HG02763 (cell line): ENCODE measurements at regions not wholly inside any gene's neighbourhood (a gene's known extent, or its start where the extent isn't known, plus 50 kb on each side); places are given as distances from the start of the nearest gene placed in this dataset.
"Not testable (repeated sequence)": the region's sequence is repeated elsewhere in the genome, so short reads cannot be mapped to it uniquely, and the experiment has no call there.

Source experiments
- ATAC-seq: cut with Tn5 transposase; IDR thresholded peaks from one replicate; pipeline ENCODE4 v1.9.1; 2021; ENCODE audit warnings: mild to moderate bottlenecking, moderate library complexity; ENCODE audit not compliant: unreplicated experiment

DNA sequence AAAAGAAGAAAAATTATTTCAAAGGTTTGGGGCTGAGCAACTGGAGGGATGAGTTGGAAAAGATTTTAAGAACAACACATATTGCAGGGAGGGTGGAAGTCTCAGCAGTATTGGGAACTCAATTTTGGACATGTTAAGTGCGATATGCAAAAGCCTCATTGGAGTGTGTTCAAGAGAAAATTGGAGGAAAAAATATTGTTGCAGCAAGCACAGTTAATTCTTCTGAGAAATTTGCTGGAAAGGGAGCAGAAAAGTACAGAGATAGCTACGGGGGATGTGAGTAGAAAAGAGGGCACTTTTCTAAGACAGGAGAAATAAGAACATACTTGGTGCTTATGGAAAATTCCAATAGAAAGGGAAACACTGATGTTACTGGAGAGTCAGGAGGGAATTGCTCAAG, 59.8 kb upstream of the MAGI2 start:
- no peak for ATAC-seq

DNA sequence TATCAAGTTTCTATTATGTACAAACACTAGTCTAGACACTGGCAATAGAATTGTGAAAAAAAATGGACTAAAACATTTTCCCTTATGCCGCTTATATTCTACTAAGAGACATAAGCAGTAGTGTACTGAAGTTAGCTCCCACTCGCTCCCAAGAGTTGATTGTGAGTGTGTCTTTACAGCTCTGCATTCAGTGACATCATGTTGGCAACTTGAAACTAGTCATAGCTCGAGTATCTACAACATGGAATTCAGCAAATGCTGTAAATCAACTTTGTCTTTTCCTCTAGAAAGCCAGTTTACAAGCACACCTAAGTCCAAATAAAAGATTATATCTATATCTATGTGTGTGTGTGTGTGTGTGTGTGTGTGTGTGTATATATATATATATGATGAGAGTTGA, 58.8 kb upstream of the MAGI2 start:
- ATAC-seq: no peak

DNA sequence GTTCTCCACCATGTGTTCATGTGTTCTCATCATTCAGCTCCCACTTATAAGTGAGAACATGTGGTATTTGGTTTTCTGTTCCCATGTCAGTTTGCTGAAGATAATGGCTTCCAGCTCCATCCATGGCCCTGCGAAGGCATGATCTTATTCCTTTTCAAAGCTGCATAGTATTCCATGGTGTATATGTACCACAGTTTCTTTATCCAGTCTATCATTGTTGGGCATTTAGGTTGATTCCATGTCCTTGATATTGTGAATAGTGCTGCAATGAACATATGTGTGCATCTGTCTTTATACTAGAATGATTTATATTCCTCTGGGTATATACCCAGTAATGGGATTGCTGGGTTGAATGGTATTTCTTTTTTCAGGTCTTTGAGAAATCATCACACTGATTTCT, 57.6 kb upstream of the MAGI2 start:
- not testable (repeated sequence) for ATAC-seq

DNA sequence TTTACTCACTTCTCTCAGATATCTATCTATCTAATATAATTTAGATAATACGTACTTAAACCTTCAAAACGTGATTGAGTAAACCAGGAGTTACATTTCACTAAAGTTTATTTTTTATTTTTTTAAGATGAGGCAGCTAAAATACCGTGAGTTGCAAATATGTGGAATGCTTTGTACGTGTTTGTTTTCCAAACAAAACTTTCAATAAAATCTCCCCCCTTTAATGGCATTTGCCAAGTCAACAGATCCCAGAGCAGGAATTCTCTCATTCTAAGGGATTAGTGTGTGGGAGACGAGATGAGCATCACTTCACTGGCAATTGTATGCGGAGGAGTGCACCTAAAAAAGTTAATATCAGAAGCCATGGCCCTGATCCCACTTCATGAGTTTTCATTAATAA, 53.7 kb upstream of the MAGI2 start:
- ATAC-seq: no peak

DNA sequence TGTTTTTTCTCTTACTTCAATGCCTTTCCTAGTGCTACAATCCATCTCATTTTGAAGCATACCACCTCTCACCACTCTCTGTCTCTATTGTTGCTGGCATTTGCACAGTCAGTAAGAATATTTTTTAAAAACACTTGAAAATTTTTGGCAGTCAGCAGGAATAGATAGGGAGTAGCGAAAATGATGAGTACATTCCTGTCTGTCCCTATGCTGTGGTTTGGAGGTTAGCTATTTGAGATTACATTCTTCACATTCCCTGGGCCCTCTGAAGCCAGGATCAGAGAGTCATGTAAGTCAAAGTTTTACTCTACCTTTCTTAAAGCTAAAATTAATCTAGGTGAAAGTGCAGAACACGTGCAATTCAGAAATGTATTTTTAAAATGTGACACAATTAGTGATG, 53.0 kb upstream of the MAGI2 start:
- ATAC-seq: no peak

DNA sequence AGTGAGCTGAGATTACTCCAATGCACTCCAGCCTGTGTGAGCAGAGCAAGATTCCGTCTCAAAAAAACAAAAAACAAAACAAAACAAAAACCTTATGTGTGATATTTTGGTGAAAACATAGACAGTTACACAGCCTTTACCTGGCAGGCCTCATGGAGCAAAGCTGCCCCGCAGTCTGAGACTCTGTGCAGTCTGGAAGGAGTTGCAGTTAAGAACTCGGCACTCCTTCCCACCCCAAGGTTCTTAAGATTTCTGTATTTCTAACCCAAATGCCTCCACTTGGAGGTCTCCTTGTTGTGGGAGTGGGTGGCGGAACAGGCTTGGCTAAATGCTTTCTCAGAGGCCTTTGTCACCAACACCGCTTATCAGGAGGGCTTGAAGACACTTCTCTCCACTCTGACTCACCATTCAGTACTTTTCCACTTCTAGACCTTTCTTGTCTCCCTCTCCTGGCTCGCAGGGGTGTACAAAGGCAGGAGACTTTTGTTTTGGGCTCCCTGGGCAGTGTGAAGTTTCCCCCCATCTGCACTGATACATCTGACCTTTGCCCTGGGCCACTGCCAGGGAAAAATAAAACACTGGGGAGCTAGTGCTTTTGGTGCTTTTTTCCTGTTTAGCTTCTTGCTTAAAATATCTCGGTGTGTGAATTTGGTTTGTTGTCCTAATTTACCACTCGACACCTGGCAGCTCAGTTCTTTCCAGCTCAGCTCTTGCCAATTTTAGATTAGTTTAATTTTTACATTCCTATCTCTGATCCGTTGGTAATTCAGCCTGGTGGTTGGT, 51.3 kb upstream of the MAGI2 start:
- ATAC-seq: no peak
